Keratinocyte (primary cell): ENCODE measurements at regions not wholly inside any gene's neighbourhood (a gene's known extent, or its start where the extent isn't known, plus 50 kb on each side); places are given as distances from the start of the nearest gene placed in this dataset.
"Not testable (repeated sequence)": the region's sequence is repeated elsewhere in the genome, so short reads cannot be mapped to it uniquely, and the experiment has no call there.

Source experiments
- DNase-seq: peaks from one replicate; pipeline ENCODE4 v3.0.0-alpha.2; 2011; ENCODE audit warnings: low read depth, missing footprints, low spot score
- FAIRE-seq: peaks from 2 replicates; lab custom pipeline; 2011; peaks lifted over from hg19 to GRCh38; lab: Jason Lieb, UNC
- H2AFZ ChIP-seq: 2 replicates; pipeline ENCODE4 v1.6.0; 2012; ENCODE audit warnings: low read length, control low read depth, inconsistent platforms; ENCODE audit not compliant: control insufficient read depth
- H3K27ac ChIP-seq: 2 replicates; pipeline ENCODE4 v1.5.1; 2011; ENCODE audit warnings: low read length; ENCODE audit not compliant: control insufficient read depth, insufficient read depth
- H3K27me3 ChIP-seq: 3 replicates; pipeline ENCODE4 v1.6.0; 2011; ENCODE audit warnings: low read length; ENCODE audit not compliant: control insufficient read depth, insufficient read depth; ENCODE audit errors: extremely low read depth
- H3K36me3 ChIP-seq, 2 experiments: 2 replicates in 1 of 2; 3 replicates in 1 of 2; pipeline ENCODE4 v1.5.1; 2011; ENCODE audit warnings: low read length in 2 of 2, mild to moderate bottlenecking in 1 of 2; ENCODE audit not compliant: control insufficient read depth in 2 of 2, insufficient read depth in 2 of 2; ENCODE audit errors: extremely low read depth in 1 of 2
- H3K4me1 ChIP-seq: 3 replicates; pipeline ENCODE4 v1.5.1; 2011; ENCODE audit warnings: low read length; ENCODE audit not compliant: control insufficient read depth, insufficient read depth; ENCODE audit errors: extremely low read depth
- H3K4me2 ChIP-seq: 3 replicates; pipeline ENCODE4 v1.6.0; 2011; ENCODE audit warnings: low read depth, low read length; ENCODE audit not compliant: control insufficient read depth, insufficient read depth; ENCODE audit errors: extremely low read depth
- H3K4me3 ChIP-seq, 3 experiments: fragments of 200-600 bp in 1 of 3; sonication (generic) in 1 of 3; 2 replicates in 2 of 3; 3 replicates in 1 of 3; pipeline ENCODE4 v1.5.1; 2011 to 2016; ENCODE audit warnings: low read length in 3 of 3, mild to moderate bottlenecking in 3 of 3, control low read depth in 2 of 3, inconsistent platforms in 1 of 3, low read depth in 1 of 3, mixed read lengths in 1 of 3, mixed run types in 1 of 3, moderate library complexity in 1 of 3; ENCODE audit not compliant: control insufficient read depth in 2 of 3, insufficient read depth in 2 of 3; ENCODE audit errors: extremely low read depth in 1 of 3
- H3K79me2 ChIP-seq: 2 replicates; pipeline ENCODE4 v1.6.0; 2012; ENCODE audit warnings: low read length; ENCODE audit not compliant: control insufficient read depth, insufficient read depth
- H3K9ac ChIP-seq: 3 replicates; pipeline ENCODE4 v1.6.0; 2011; ENCODE audit warnings: low read length; ENCODE audit not compliant: control insufficient read depth, insufficient read depth; ENCODE audit errors: extremely low read depth
- H3K9me1 ChIP-seq: 3 replicates; pipeline ENCODE4 v1.6.0; 2011; ENCODE audit warnings: low read length; ENCODE audit not compliant: control insufficient read depth, insufficient read depth; ENCODE audit errors: extremely low read depth
- H3K9me3 ChIP-seq: 2 replicates; pipeline ENCODE4 v1.5.1; 2012; ENCODE audit warnings: low read depth, low read length; ENCODE audit not compliant: control insufficient read depth
- H4K20me1 ChIP-seq: 3 replicates; pipeline ENCODE4 v1.6.0; 2011; ENCODE audit warnings: low read length; ENCODE audit not compliant: control insufficient read depth, insufficient read depth; ENCODE audit errors: extremely low read depth
- EZH2 ChIP-seq: IDR thresholded peaks from one replicate; pipeline ENCODE4 v1.6.1; 2012; ENCODE audit warnings: inconsistent platforms, mild to moderate bottlenecking, low read length, moderate library complexity
- dilution Hi-C: fragments of 300-500 bp; cut with MboI; formaldehyde crosslinking; loops from one replicate; pipeline ENCODE4 v1.7.0; 2020; ENCODE audit warnings: low sequenced_read_pairs; ENCODE audit not compliant: extremely low pct_ligation_motif_present
- TF ChIP-seq, protein P1 (sequence below), 3 experiments: IDR thresholded peaks in 1 of 3; conservative IDR thresholded peaks in 1 of 3; optimal IDR thresholded peaks in 1 of 3; 2 replicates in 2 of 3; 3 replicates in 1 of 3; pipeline versions ENCODE3 to v1.5.1; 2011; ENCODE audit warnings: low read length in 3 of 3, mild to moderate bottlenecking in 3 of 3, moderate library complexity in 2 of 3, control low read depth in 1 of 3, inconsistent platforms in 1 of 3; ENCODE audit not compliant: insufficient read depth in 2 of 3; ENCODE audit errors: extremely low read depth in 1 of 3

DNA sequence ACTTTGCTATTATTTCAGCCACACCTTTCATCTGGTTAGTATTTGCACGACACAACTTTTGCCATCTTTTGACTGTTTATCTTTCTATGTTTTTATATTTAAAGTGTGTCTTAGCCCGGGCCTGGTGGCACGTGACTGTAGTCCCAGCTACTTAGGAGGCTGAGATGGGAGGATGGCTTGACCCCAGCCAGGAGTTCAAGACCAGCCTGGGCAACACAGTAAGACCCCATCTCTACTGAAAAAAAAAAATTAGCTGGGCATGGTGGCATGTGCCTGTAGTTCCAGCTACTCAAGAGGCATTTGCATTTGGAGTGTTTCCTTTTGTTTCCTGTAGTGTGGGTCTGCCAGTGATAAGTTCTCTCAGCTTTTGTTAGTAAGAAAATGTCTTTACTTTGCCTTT, 88.7 kb upstream of the GLI2 start:
- Histone ChIP-seq H3K79me2 (no peaks in the 10 kb centered on the region), H3K9me1 (no peaks in the 10 kb centered on the region), H3K36me3 (no peaks in the 10 kb centered on the region), H3K27me3 (no peaks in the 10 kb centered on the region), H4K20me1 (no peaks in the 10 kb centered on the region), H3K4me1 (no peaks in the 10 kb centered on the region), H3K27ac (no peak overlapping the region), H3K4me2 (no peak overlapping the region), H3K9me3 (peaks cover 5% of the 10 kb centered on the region), H3K4me3 (no peak overlapping the region), H3K9ac (no peak overlapping the region), H2AFZ (no peak overlapping the region)
- dilution Hi-C loops: no loop called here
- DNase-seq (no peak), FAIRE-seq (no peak)
- TF ChIP-seq EZH2: no peak
- TF ChIP-seq, protein P1, sequence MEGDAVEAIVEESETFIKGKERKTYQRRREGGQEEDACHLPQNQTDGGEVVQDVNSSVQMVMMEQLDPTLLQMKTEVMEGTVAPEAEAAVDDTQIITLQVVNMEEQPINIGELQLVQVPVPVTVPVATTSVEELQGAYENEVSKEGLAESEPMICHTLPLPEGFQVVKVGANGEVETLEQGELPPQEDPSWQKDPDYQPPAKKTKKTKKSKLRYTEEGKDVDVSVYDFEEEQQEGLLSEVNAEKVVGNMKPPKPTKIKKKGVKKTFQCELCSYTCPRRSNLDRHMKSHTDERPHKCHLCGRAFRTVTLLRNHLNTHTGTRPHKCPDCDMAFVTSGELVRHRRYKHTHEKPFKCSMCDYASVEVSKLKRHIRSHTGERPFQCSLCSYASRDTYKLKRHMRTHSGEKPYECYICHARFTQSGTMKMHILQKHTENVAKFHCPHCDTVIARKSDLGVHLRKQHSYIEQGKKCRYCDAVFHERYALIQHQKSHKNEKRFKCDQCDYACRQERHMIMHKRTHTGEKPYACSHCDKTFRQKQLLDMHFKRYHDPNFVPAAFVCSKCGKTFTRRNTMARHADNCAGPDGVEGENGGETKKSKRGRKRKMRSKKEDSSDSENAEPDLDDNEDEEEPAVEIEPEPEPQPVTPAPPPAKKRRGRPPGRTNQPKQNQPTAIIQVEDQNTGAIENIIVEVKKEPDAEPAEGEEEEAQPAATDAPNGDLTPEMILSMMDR (optimal IDR thresholded peaks at IDR 0.05 in 1 of 3, IDR thresholded peaks at IDR 0.05 in 1 of 3, conservative IDR thresholded peaks at IDR 0.05 in 1 of 3; ENCODE audit: extremely low read depth in 1 of 3, insufficient read depth in 2 of 3, low read length in 3 of 3): no peak

DNA sequence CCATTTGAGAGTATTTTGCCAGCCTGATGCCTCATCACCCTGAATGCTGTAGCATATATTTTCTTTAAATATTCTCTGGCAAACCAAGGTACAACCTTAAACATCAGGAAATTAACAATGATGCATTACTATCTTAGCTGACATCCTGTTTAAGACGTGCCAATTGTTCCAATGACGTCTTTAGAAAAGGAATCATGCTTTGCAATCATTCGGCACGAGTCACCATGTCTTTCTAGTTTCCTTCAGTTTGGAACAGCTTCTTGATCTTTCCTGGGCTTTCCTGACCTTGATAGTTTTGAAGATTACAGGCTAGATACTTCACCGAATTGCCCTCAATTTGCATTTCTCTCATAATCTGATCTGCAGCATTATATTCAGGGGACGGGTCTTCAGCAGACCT, 88.2 kb upstream of the GLI2 start:
- Histone ChIP-seq H4K20me1 (no peaks in the 10 kb centered on the region), H3K4me2 (no peak overlapping the region), H3K36me3 (no peaks in the 10 kb centered on the region), H3K9ac (no peak overlapping the region), H3K9me1 (no peaks in the 10 kb centered on the region), H3K27me3 (no peaks in the 10 kb centered on the region), H3K9me3 (peaks cover 5% of the 10 kb centered on the region), H3K79me2 (no peaks in the 10 kb centered on the region), H2AFZ (no peak overlapping the region), H3K27ac (no peak overlapping the region), H3K4me1 (no peaks in the 10 kb centered on the region), H3K4me3 (no peak overlapping the region)
- peak; percentile 69 for FAIRE-seq
- dilution Hi-C loops: no loop called here
- no peak for DNase-seq
- TF ChIP-seq EZH2: no peak
- TF ChIP-seq, protein P1 (optimal IDR thresholded peaks at IDR 0.05 in 1 of 3, IDR thresholded peaks at IDR 0.05 in 1 of 3, conservative IDR thresholded peaks at IDR 0.05 in 1 of 3; ENCODE audit: extremely low read depth in 1 of 3, insufficient read depth in 2 of 3, low read length in 3 of 3): no peak

DNA sequence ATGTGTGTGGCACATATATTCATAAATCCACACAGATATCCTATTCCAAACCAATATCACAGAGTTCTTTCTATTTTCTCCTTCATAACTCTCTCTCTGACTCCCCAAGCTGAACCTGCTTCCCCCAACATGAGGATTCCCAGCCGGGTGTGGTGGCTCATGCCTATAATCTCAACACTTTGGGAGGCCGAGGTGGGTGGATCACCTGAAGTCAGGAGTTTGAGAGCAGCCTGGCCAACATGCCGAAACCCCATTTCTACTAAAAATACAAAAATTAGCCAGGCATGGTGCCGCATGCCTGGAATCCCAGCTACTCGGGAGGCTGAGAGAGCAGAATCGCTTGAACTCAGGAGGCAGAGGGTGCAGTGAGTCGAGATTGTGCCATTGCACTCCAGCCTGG, 86.3 kb upstream of the GLI2 start:
- H3K4me1 ChIP-seq, H2AFZ ChIP-seq, H3K9me3 ChIP-seq, H3K36me3 ChIP-seq, DNase-seq, H3K27me3 ChIP-seq, H3K9ac ChIP-seq, H4K20me1 ChIP-seq, H3K9me1 ChIP-seq, H3K4me3 ChIP-seq, FAIRE-seq, dilution Hi-C loops, H3K4me2 ChIP-seq, H3K27ac ChIP-seq, H3K79me2 ChIP-seq: not testable (repeated sequence)
